ENCODE measurements at regions not wholly inside any gene's neighbourhood (a gene's known extent, or its start where the extent isn't known, plus 50 kb on each side); places are given as distances from the start of the nearest gene placed in this dataset.

DNA sequence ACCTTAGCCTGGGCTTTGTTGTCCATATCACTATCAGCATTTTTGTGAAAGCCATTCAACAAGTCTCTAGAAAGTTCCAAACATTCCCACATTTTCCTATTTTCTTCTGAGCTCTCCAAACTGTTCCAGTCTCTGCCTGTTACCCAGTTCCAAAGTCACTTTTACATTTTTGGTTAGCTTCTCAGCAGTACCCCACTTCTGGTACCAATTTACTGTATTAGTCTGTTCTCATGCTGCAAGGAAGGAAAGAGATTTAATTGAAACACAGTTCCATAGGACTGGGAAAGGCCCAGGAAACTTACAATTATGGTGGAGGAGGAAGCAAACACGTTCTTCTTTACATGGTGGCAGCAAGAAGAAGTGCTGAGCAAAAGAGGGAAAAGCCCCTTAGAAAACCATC, 247.2 kb upstream of the B3GALT2 start:
- peaks cover 56% of the 10 kb centered on the region for H3K9me3 ChIP-seq (ENCODE audit: control insufficient read depth, low read length)
- H3K27me3 Mint-ChIP-seq (ENCODE audit: insufficient read depth) = peaks cover 16% of the 10 kb centered on the region
- no peaks in the 10 kb centered on the region for H3K36me3 ChIP-seq (ENCODE audit: control insufficient read depth, insufficient read depth, low read length)
- H3K36me3 Mint-ChIP-seq (ENCODE audit: low read depth) = peaks cover 2% of the 10 kb centered on the region
- no peak overlapping the region for H3K9ac ChIP-seq (ENCODE audit: extremely low read depth, low read length, poor library complexity, severe bottlenecking)
- no peak overlapping the region for H3K27ac Mint-ChIP-seq
- no peaks in the 10 kb centered on the region for H3K4me1 Mint-ChIP-seq
- H3K27ac ChIP-seq (ENCODE audit: low read depth, low read length) = no peak overlapping the region
- peaks cover 60% of the 10 kb centered on the region for H3K9me3 Mint-ChIP-seq
- H3K4me3 Mint-ChIP-seq = no peak overlapping the region
- DNase-seq = no peak
- H3K27me3 ChIP-seq (ENCODE audit: control insufficient read depth, insufficient read depth, low read length, poor library complexity, severe bottlenecking) = no peaks in the 10 kb centered on the region
- peak overlapping the region; percentile 65 for H3K4me3 ChIP-seq (ENCODE audit: low read length)
- H3K4me1 ChIP-seq (ENCODE audit: control insufficient read depth, insufficient read depth, low read length) = no peaks in the 10 kb centered on the region
- TF ChIP-seq, protein P1, sequence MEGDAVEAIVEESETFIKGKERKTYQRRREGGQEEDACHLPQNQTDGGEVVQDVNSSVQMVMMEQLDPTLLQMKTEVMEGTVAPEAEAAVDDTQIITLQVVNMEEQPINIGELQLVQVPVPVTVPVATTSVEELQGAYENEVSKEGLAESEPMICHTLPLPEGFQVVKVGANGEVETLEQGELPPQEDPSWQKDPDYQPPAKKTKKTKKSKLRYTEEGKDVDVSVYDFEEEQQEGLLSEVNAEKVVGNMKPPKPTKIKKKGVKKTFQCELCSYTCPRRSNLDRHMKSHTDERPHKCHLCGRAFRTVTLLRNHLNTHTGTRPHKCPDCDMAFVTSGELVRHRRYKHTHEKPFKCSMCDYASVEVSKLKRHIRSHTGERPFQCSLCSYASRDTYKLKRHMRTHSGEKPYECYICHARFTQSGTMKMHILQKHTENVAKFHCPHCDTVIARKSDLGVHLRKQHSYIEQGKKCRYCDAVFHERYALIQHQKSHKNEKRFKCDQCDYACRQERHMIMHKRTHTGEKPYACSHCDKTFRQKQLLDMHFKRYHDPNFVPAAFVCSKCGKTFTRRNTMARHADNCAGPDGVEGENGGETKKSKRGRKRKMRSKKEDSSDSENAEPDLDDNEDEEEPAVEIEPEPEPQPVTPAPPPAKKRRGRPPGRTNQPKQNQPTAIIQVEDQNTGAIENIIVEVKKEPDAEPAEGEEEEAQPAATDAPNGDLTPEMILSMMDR (conservative IDR thresholded peaks at IDR 0.05) = no peak
- WGBS, 2 experiments (ENCODE audit: insufficient coverage in 1 of 2, insufficient read length in 1 of 2) = 100% methylated on average over 1 of the region's 1 CpG; no CpG with 5 or more reads in 1 of the 2 experiments

DNA sequence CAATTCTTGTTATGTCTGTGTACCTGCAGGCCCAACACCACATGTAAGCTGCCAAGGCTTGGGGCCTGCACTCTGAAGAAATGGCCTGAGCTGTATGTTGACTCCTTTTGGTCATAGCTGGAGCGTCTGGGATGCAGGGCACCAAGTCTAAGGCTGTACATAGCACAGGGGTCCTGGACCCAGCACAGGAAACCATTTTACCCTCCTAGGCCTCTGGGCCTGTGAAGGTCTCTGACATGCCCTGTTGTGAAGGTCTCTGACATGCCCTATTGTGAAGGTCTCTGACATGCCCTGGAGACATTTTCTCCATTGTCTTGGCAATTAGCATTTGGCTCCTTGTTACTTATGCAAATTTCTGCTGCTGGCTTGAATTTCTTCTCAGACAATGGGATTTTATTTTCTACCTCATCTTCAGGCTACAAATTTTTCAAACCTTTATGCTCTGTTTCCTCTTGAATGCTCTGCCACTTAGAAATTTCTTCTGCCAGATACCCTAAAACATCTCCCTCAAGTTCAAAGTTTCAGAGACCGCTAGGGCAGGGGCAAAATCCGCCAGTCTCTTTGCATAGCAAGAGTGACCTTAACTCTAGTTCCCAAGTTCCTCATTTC, 246.7 kb upstream of the B3GALT2 start:
- Mint-ChIP-seq H3K4me3 (no peak overlapping the region), H3K27ac (no peak overlapping the region), H3K9me3 (peaks cover 61% of the 10 kb centered on the region), H3K36me3 (ENCODE audit: low read depth) (peaks cover 2% of the 10 kb centered on the region), H3K27me3 (ENCODE audit: insufficient read depth) (peaks cover 18% of the 10 kb centered on the region), H3K4me1 (peaks cover under 1% of the 10 kb centered on the region)
- no peak for DNase-seq
- peaks cover 56% of the 10 kb centered on the region for H3K9me3 ChIP-seq (ENCODE audit: control insufficient read depth, low read length)
- no peaks in the 10 kb centered on the region for H3K4me1 ChIP-seq (ENCODE audit: control insufficient read depth, insufficient read depth, low read length)
- no peaks in the 10 kb centered on the region for H3K36me3 ChIP-seq (ENCODE audit: control insufficient read depth, insufficient read depth, low read length)
- H3K27ac ChIP-seq (ENCODE audit: low read depth, low read length) = no peak overlapping the region
- H3K9ac ChIP-seq (ENCODE audit: extremely low read depth, low read length, poor library complexity, severe bottlenecking) = no peak overlapping the region
- H3K4me3 ChIP-seq (ENCODE audit: low read length) = peak overlapping the region; percentile 65
- no peaks in the 10 kb centered on the region for H3K27me3 ChIP-seq (ENCODE audit: control insufficient read depth, insufficient read depth, low read length, poor library complexity, severe bottlenecking)
- TF ChIP-seq, protein P1 (conservative IDR thresholded peaks at IDR 0.05) = no peak
- WGBS, 2 experiments (ENCODE audit: insufficient coverage in 1 of 2, insufficient read length in 1 of 2) = 96 to 100% methylated on average over 1 to 3 of the region's 3 CpGs

DNA sequence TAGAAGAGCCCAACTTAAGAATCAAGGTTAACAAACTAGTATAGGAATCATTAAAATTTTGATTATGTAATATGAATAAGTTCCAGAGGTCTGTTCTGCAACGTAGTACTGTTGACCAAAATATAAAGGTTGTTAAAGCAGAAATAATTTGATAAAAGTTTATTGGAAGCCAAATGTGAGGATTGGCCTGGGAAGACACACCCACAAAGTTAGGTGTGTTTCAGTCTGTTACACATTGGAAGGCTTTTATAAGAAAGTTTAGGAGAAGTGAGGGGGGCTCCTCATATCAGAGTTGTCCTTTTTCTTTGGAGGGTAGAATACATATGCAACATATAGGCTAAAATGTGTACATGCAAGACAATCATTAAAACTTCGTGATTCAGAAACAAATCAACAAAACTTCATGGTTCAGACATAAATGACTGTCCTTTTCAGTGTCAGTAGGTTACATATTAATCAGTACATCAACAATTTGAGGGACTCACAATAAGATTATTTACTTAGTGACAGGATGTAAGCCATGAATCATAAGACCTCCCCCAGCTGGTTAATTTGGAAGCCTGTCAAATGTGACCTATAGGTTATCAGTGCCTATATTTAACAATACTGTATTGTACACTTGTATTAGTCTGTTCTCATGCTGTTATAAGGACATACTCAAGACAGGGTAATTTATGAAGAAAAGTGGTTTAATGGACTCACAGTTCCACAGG, 245.0 kb upstream of the B3GALT2 start:
- H3K27ac Mint-ChIP-seq = no peak overlapping the region
- no peaks in the 10 kb centered on the region for H3K36me3 ChIP-seq (ENCODE audit: control insufficient read depth, insufficient read depth, low read length)
- H3K27me3 ChIP-seq (ENCODE audit: control insufficient read depth, insufficient read depth, low read length, poor library complexity, severe bottlenecking) = no peaks in the 10 kb centered on the region
- H3K9me3 ChIP-seq (ENCODE audit: control insufficient read depth, low read length) = peaks cover 55% of the 10 kb centered on the region
- WGBS, 2 experiments (ENCODE audit: insufficient coverage in 1 of 2, insufficient read length in 1 of 2) = 91% methylated on average over 2 of the region's 2 CpGs; no CpG with 5 or more reads in 1 of the 2 experiments
- no peak overlapping the region for H3K4me3 Mint-ChIP-seq
- peaks cover 2% of the 10 kb centered on the region for H3K36me3 Mint-ChIP-seq (ENCODE audit: low read depth)
- H3K27ac ChIP-seq (ENCODE audit: low read depth, low read length) = no peak overlapping the region
- DNase-seq = no peak
- TF ChIP-seq, protein P1 (conservative IDR thresholded peaks at IDR 0.05) = no peak
- H3K4me1 ChIP-seq (ENCODE audit: control insufficient read depth, insufficient read depth, low read length) = no peaks in the 10 kb centered on the region
- H3K4me3 ChIP-seq (ENCODE audit: low read length) = no peak overlapping the region
- H3K4me1 Mint-ChIP-seq = peaks cover 7% of the 10 kb centered on the region
- H3K27me3 Mint-ChIP-seq (ENCODE audit: insufficient read depth) = peaks cover 16% of the 10 kb centered on the region
- peaks cover 53% of the 10 kb centered on the region for H3K9me3 Mint-ChIP-seq
- H3K9ac ChIP-seq (ENCODE audit: extremely low read depth, low read length, poor library complexity, severe bottlenecking) = no peak overlapping the region
